Right lobe of liver (tissue), 4 donors: ENCODE measurements at regions not wholly inside any gene's neighbourhood (a gene's known extent, or its start where the extent isn't known, plus 50 kb on each side); places are given as distances from the start of the nearest gene placed in this dataset.

ENCODE experiments used
- POLR2A ChIP-seq: fragments of 450-650 bp; IDR thresholded peaks from one replicate; pipeline ENCODE4 v1.6.1; 2017; ENCODE audit warnings: antibody characterized with exemption, mild to moderate bottlenecking
- TF ChIP-seq, protein P1 (sequence below), 4 donors: fragments of 200-600 bp in 3 of 4; fragments of 450-650 bp in 1 of 4; IDR thresholded peaks; one replicate each; pipeline versions ENCODE4 v1.5.1 to v1.8.0; 2016 to 2022; ENCODE audit warnings: antibody characterized with exemption in 4 of 4, mild to moderate bottlenecking in 2 of 4
- donor health status: DM: no; HTN: no; CAD: no.
- donor health status: DM: no; HTN: no; CAD: no.
- donor health status: DM: no; HTN: yes; CAD: no.

DNA sequence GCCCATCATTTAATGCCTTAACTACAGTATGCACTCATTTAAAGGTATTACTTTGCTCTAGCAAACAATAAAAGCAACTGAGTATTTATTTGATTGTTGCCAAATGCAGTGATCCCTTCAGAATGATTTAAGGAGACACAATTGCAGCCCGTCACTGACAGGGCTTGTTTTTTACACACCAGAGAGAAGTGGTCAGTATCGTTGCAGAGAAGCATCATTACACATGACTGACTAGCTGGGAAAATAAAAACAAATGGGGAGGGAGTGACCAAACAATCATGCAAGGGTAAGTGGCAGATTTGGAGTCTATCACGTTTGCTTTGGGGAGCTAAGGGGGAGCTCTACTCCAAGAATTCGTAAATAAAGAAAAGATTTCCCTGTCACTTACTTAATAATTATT lies 1685.3 kb upstream of the TENM3 start:
- TF ChIP-seq, protein P1, sequence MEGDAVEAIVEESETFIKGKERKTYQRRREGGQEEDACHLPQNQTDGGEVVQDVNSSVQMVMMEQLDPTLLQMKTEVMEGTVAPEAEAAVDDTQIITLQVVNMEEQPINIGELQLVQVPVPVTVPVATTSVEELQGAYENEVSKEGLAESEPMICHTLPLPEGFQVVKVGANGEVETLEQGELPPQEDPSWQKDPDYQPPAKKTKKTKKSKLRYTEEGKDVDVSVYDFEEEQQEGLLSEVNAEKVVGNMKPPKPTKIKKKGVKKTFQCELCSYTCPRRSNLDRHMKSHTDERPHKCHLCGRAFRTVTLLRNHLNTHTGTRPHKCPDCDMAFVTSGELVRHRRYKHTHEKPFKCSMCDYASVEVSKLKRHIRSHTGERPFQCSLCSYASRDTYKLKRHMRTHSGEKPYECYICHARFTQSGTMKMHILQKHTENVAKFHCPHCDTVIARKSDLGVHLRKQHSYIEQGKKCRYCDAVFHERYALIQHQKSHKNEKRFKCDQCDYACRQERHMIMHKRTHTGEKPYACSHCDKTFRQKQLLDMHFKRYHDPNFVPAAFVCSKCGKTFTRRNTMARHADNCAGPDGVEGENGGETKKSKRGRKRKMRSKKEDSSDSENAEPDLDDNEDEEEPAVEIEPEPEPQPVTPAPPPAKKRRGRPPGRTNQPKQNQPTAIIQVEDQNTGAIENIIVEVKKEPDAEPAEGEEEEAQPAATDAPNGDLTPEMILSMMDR (IDR thresholded peaks at IDR 0.05), result no peak
- no peak for TF ChIP-seq POLR2A
